PC-3 (cell line): ENCODE measurements at regions not wholly inside any gene's neighbourhood (a gene's known extent, or its start where the extent isn't known, plus 50 kb on each side); places are given as distances from the start of the nearest gene placed in this dataset.
A peak's percentile ranks its signal among the peaks of the same experiment; 100 is the strongest.

ENCODE experiments used
- ATAC-seq: fragments of 200-7000 bp; cut with Tn5 transposase; 2 replicates; pipeline ENCODE4 v1.9.1; 2020; ENCODE audit warnings: mild to moderate bottlenecking, moderate library complexity
- BruUV-seq: library from RNA; stranded (reverse); fragments of 400-500 nt; replicated peaks from 2 replicates; lab custom pipeline; 2021; lab: Mats Ljungman, UMichigan
- CTCF ChIA-PET: fragments of 300-600 bp; sonication (Branson Sonifier 250); formaldehyde crosslinking; loops from one replicate; lab custom pipeline; 2022; ENCODE audit warnings: antibody characterized with exemption; lab: Charles Lee
- POLR2A ChIA-PET: fragments of 300-600 bp; sonication (Branson Sonifier 250); formaldehyde crosslinking; loops from one replicate; lab custom pipeline; 2022; ENCODE audit warnings: antibody characterized with exemption; ENCODE audit not compliant: unreplicated experiment; lab: Charles Lee
- DNase-seq: peaks from one replicate; pipeline ENCODE4 v3.0.0-alpha.2; 2015
- H2AFZ ChIP-seq: fragments of 300-600 bp; sonication (generic); 2 replicates; pipeline ENCODE4 v1.6.0; 2016; ENCODE audit warnings: antibody characterized with exemption, low read length
- H3F3A ChIP-seq: fragments of 300-600 bp; sonication (generic); one replicate; pipeline ENCODE4 v1.6.0; 2017; ENCODE audit warnings: antibody characterized with exemption, low read length, control low read depth, mild to moderate bottlenecking; ENCODE audit not compliant: unreplicated experiment
- H3K27ac ChIP-seq: fragments of 300-600 bp; sonication (generic); 2 replicates; pipeline ENCODE4 v1.5.1; 2016; ENCODE audit warnings: mild to moderate bottlenecking, low read length
- H3K27me3 ChIP-seq: fragments of 300-600 bp; sonication (generic); 2 replicates; pipeline ENCODE4 v1.6.1; 2016; ENCODE audit warnings: low read length, mixed read lengths
- H3K36me3 ChIP-seq: fragments of 300-600 bp; sonication (generic); 2 replicates; pipeline ENCODE4 v1.6.1; 2016; ENCODE audit warnings: low read depth, mixed run types, low read length, mixed read lengths
- H3K4me1 ChIP-seq: fragments of 300-600 bp; sonication (generic); 2 replicates; pipeline ENCODE4 v1.5.1; 2016; ENCODE audit warnings: low read length; ENCODE audit not compliant: insufficient read depth
- H3K4me2 ChIP-seq: fragments of 300-600 bp; sonication (generic); 2 replicates; pipeline ENCODE4 v1.6.0; 2016; ENCODE audit warnings: low read length
- H3K4me3 ChIP-seq: fragments of 300-600 bp; sonication (generic); 2 replicates; pipeline ENCODE4 v1.5.1; 2016; ENCODE audit warnings: mild to moderate bottlenecking, low read length, mixed read lengths
- H3K79me2 ChIP-seq: fragments of 300-600 bp; sonication (generic); 2 replicates; pipeline ENCODE4 v1.6.1; 2017; ENCODE audit warnings: low read length, mixed read lengths
- H3K9ac ChIP-seq: fragments of 300-600 bp; sonication (generic); 2 replicates; pipeline ENCODE4 v1.6.0; 2016; ENCODE audit warnings: mild to moderate bottlenecking, low read length
- H3K9me2 ChIP-seq: fragments of 300-600 bp; sonication (generic); replicated peaks from 2 replicates; pipeline ENCODE4 v1.6.1; 2016; ENCODE audit warnings: mixed run types, low read length, mixed read lengths
- H3K9me3 ChIP-seq: fragments of 300-600 bp; sonication (generic); 2 replicates; pipeline ENCODE4 v1.6.1; 2016; ENCODE audit warnings: low read length, mixed read lengths
- H4K20me1 ChIP-seq: fragments of 300-600 bp; sonication (generic); 2 replicates; pipeline ENCODE4 v1.6.1; 2016; ENCODE audit warnings: low read length, mixed read lengths
- CTCF ChIP-seq: fragments of 300-600 bp; sonication (generic); conservative IDR thresholded peaks from 2 replicates; pipeline ENCODE4 v1.5.1; 2017; ENCODE audit warnings: antibody characterized with exemption, low read depth, mild to moderate bottlenecking, low read length
- EZH2 ChIP-seq: fragments of 300-600 bp; sonication (generic); IDR thresholded peaks from one replicate; pipeline ENCODE4 v1.6.1; 2017; ENCODE audit warnings: antibody characterized with exemption, mild to moderate bottlenecking, low read length; ENCODE audit not compliant: unreplicated experiment
- EZH2phosphoT487 ChIP-seq: fragments of 300-600 bp; sonication (generic); IDR thresholded peaks from 2 replicates; pipeline ENCODE4 v1.6.1; 2018; ENCODE audit warnings: mild to moderate bottlenecking, antibody characterized with exemption, low read length, borderline replicate concordance
- intact Hi-C: fragments of 100-400 bp; cut with micrococcal nuclease; formaldehyde crosslinking; loops from 2 replicates; pipeline ENCODE4 v1.9.0; 2023

- H2AFZ ChIP-seq = no peak overlapping the region
- H3K4me2 ChIP-seq = no peak overlapping the region
- H3K9ac ChIP-seq = no peak overlapping the region
- TF ChIP-seq CTCF = 0 out of 2 replicates have a peak, but pooled peaks have one; percentile 25
- TF ChIP-seq EZH2phosphoT487 = no peak
- TF ChIP-seq EZH2 = no peak
- H3K4me3 ChIP-seq = no peak overlapping the region
- H3K36me3 ChIP-seq = no peaks in the 10 kb centered on the region
- H4K20me1 ChIP-seq = no peaks in the 10 kb centered on the region
- no peaks in the 10 kb centered on the region for H3K4me1 ChIP-seq
- H3K27ac ChIP-seq = no peak overlapping the region
- peaks cover 18% of the 10 kb centered on the region for H3K27me3 ChIP-seq
- no peak for DNase-seq
- ATAC-seq = no peak
- intact Hi-C loops = no loop called here
- ChIA-PET CTCF (no interaction called here), POLR2A (no interaction called here)
- no peaks in the 10 kb centered on the region for H3K79me2 ChIP-seq
- no TSS peak for BruUV-seq
- no peaks in the 10 kb centered on the region for H3F3A ChIP-seq
- H3K9me3 ChIP-seq = no peaks in the 10 kb centered on the region
- no peaks in the 10 kb centered on the region for H3K9me2 ChIP-seq
These were observed 324.3 kb downstream of the ZNF536 start for GRCh38 chr19:30696514-30696913.

- no peak for DNase-seq
- Histone ChIP-seq H3K27ac (no peak overlapping the region), H4K20me1 (no peaks in the 10 kb centered on the region), H3K27me3 (peaks cover 23% of the 10 kb centered on the region), H2AFZ (no peak overlapping the region), H3K4me1 (no peaks in the 10 kb centered on the region), H3K9ac (no peak overlapping the region), H3K79me2 (no peaks in the 10 kb centered on the region), H3K9me2 (no peaks in the 10 kb centered on the region), H3F3A (no peaks in the 10 kb centered on the region), H3K36me3 (no peaks in the 10 kb centered on the region), H3K4me3 (no peak overlapping the region), H3K9me3 (no peaks in the 10 kb centered on the region), H3K4me2 (no peak overlapping the region)
- TF ChIP-seq EZH2phosphoT487 = no peak
- TF ChIP-seq CTCF = no peak; the same call in 1 of the 2 replicates
- no peak for TF ChIP-seq EZH2
- intact Hi-C loops = no loop called here
- CTCF ChIA-PET = no interaction called here
- no TSS peak for BruUV-seq
- POLR2A ChIA-PET = no interaction called here
- no peak for ATAC-seq
These were observed 323.1 kb downstream of the ZNF536 start for GRCh38 chr19:30695171-30695875.

GRCh38 chr19:30694156-30694755 lies 322.1 kb downstream of the ZNF536 start:
- no peak overlapping the region for H3K9ac ChIP-seq
- H3K27me3 ChIP-seq = peaks cover 23% of the 10 kb centered on the region
- BruUV-seq = no TSS peak
- no peak overlapping the region for H2AFZ ChIP-seq
- no peaks in the 10 kb centered on the region for H4K20me1 ChIP-seq
- CTCF ChIA-PET = no interaction called here
- no peaks in the 10 kb centered on the region for H3K79me2 ChIP-seq
- no peak for DNase-seq
- POLR2A ChIA-PET = no interaction called here
- H3K36me3 ChIP-seq = no peaks in the 10 kb centered on the region
- ATAC-seq = no peak
- no peak overlapping the region for H3K27ac ChIP-seq
- H3F3A ChIP-seq = no peaks in the 10 kb centered on the region
- no peak for TF ChIP-seq EZH2phosphoT487
- no peak for TF ChIP-seq EZH2
- TF ChIP-seq CTCF = no peak
- intact Hi-C loops = no loop called here
- no peaks in the 10 kb centered on the region for H3K4me1 ChIP-seq
- H3K4me2 ChIP-seq = no peak overlapping the region
- no peaks in the 10 kb centered on the region for H3K9me3 ChIP-seq
- no peak overlapping the region for H3K4me3 ChIP-seq
- H3K9me2 ChIP-seq = no peaks in the 10 kb centered on the region
